HG03520 (cell line): ENCODE measurements at regions not wholly inside any gene's neighbourhood (a gene's known extent, or its start where the extent isn't known, plus 50 kb on each side); places are given as distances from the start of the nearest gene placed in this dataset.

Experiments used
- ATAC-seq: cut with Tn5 transposase; IDR thresholded peaks from one replicate; pipeline ENCODE4 v1.9.1; 2021; ENCODE audit warnings: mild to moderate bottlenecking, moderate library complexity; ENCODE audit not compliant: unreplicated experiment

DNA sequence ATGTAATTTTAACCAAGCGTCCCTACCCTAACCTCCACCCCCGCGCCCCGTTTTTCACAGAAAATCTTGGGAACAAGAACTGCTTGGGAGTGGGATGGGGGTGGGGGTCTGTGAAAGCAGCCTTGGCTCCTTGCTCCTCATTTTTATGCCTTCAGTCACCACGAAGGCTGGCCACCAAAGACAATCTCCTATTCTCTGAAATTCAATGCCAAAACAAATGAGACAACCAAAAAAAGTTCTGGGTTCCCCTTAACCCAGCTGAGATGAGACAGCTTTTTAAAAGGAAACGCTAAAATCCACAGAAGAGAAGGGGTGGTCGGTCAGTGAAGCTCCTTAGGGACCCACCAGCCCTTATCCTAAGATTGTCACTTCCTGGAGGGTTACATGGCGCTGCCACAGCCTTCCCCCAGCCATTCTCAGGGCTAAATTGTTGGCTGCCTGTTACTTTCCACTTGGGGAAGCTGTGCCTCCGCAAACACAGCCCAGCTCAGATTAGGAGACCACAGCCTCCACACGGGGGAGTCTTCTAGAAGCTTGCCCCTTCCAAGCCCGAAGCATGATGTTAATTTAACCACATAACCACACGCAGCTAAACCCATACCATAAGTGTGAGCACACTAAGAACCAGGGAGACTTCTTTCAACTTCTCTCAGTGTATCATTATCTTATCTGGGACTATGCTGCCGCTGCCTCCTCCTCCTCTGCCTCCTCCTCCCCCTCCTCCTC lies 136.3 kb downstream of the FOXD1 start:
- no peak for ATAC-seq

DNA sequence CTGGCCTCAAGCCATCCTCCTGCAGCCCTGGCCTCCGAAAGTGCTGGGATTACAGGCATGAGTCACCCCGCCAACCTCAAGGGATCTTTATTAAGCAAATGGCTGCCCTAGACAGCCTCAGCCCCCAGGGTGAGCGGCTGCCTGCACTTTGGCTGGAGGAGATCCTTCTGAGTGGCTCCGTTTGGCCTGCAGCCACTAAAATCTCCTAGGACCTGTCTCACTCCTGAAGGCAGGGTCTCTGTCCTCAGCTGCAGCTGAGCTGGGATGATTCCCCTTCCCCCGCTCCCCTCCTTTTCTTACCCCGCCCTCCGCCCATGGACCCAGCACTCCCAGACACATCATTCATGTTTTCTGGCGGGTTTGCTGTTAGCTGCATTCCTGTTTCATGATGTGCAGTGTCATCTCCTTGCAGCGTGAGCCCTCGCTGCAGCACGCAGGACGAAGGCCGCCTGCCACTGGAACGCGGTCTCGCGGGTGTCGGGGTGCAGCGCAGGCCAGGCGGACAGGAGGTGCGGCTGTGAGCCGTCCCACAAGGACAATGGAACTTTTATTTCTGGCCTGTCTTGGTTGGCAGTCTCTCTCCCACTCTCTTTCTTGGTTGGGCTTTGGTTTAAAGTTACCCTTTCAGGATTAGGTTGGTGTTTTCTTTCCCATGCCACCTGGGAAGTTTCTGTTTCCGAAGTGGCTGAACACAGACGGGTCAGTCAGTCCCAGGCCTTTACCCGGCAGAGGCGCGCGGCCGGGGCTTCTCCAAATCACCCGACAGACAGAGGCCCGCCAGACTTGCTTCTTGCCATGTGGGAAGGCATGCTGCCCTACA lies 137.1 kb downstream of the FOXD1 start:
- ATAC-seq, result no peak

DNA sequence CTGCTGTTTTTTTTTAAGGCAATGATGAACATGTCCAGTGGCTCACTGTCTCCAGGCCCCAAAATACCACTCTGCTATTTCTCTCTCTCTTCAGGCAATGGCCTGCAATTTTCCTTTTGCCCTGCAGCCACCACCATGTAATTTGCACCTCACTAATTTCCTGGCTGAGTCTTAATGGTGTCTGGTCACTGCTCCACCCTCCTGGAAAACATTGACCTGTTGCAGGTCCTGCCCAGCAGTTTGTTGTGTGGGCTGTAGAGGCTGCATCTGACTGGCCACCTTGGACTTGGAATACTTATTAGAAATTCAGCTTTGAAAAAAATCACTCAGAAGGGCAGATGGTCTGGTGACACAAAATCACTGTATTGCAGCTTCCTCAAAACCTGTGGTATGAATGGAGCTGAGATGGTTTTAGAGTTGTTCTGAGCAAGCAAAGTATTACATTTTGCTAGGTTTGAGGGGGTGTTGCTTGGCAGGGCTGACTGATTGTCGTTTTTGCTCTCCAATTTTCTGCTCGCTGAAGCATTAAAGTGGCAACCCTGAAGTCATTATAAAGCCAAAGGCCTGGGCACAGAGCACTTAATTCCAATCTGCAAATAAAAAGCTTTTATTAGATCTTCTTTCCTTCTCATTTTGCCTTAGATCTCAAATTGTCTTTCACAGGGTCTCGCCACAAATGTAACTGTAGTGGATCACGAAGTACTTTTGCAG lies 134.8 kb downstream of the TMEM174 start:
- ATAC-seq, result no peak

DNA sequence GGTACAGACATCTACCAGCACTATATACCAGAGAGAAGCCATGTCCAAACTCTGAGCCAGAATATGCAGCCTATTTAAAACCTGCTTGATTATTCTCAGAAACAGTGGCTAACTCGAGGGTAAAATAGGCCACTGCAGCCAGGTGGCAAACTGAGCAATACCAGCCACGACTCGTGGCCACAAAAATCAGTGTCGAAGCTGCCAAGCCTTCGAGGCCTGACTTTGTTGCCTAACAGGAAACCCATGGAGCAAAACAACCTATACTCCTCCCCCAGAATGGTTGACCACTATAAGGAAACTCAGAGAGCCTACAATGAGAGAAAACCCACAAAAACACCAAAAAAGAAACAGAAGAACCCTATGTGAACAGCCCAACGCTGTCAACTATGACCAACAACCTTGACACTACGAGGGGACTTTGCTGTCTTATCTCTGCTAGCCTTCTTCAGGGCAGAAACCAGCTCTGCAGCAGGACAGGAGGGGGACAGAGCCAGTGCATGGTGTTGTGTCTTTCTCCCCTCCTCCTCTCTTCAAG lies 133.8 kb downstream of the TMEM174 start:
- ATAC-seq, result no peak

DNA sequence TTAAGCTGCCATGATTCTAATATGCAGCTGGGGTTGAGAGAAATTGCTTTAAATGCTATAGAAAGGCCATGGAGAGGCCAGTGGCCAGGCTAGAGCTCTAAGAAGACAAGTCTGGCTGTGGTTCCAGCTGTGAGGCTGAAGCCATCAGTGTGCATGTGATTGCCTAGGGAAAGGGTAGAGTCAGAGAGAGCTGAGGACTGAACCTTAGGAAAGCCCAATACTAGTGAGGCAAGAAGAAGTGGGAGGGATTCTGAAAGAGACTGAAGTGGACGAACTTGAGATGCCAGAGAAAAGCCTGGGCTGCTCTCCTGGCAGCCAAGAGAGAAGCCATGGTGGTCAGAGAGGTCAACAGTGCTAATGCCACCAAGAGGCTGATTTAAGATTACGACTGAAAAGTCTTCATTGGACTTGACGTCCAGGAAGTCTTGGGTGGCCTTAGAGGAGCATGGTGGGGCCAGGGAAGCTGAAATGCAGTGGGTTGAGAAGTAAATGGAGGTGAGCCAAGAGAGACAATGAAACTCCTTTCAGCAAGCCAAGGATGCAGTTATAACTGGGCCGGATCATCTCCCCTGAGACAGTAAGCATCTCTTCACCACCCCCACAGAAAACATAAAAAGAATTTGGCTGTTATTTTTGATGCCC lies 133.2 kb downstream of the TMEM174 start:
- no peak for ATAC-seq

- no peak for ATAC-seq
Observed at GRCh38 chr5:73305386-73305785, 132.4 kb downstream of the TMEM174 start.

GRCh38 chr5:73304381-73304780 lies 131.4 kb downstream of the TMEM174 start:
- no peak for ATAC-seq

DNA sequence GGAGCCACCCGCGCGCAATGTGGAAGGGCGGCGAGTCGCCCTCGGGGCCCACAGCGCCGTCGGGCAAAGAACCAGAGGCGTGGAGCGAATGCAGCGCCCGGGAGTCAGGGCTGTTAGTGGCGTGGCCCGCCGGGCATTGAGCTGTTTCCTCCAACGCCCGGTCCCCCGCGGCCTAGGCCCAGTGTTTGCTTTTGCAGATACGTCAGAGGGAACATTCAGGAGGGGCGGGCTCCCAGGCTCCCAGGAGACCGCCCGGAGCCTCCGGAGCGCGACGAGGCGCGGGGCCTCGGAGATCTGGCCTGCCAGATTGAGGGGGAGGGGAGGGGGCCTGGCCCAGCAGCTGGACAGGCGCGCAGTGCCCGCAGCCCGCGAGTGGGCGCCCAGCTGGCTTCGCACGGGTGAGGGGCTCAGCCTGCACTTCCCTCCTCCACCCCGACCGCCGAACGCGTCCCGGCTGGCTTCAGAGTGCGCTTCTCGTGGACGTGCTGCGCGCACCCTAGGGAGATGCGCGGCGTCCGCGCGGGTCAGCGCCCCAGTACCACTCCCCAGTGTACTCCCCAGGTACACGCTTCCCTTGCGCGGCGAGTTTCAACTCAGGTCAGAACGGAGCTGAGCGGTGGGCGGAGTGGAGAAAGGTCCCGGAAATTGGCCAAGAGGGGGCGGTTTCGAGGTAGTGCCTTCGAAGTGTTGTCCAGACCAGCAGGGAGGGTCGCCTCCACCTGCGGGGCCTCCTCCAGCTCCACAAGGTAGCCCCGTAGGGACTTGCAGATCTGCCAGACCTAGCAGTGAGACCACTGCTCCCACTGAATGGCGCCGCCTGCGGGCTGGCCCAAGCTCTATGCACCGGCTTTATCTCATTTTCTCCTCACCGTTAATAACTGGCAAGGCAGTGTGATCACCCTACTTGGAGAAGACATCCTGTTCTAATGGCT lies 130.4 kb downstream of the TMEM174 start:
- ATAC-seq, result no peak

GRCh38 chr5:73302797-73303147 lies 129.8 kb downstream of the TMEM174 start:
- ATAC-seq, result no peak

DNA sequence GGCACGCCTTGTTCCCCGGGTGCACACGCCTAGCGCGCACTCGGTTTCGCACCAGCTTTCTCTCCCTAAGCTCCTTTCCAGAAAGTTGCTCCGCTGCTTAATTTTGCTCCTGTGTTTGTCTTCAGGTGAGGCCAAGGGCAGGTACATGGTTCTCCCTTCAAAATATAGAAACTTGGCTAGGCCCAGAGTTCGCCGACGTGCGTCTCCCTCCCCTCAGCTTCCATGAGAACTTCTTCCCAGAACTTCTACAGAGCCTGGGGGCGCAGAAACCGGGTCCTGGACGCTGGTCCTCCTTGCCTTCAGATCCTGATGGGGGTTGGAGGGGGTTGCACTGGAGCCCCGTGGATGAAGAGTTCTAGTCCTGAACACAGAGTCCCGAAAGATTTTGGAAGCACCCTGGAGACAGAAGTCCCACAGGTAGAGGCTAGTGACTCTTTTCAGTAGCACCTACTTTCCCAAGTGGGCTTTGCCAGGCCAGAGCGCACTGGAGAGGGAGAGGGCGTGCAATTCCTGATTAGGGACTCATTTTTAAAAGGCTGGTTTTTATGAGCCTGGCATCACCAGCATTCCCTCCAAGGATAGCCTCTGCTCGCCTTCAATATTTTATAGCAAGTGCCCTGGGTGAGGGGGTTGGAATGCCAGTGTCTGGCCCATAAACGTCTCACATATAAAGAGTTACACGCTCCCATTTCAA lies 128.4 kb downstream of the TMEM174 start:
- ATAC-seq, result no peak

GRCh38 chr5:73300337-73301207 lies 127.6 kb downstream of the TMEM174 start:
- no peak for ATAC-seq

DNA sequence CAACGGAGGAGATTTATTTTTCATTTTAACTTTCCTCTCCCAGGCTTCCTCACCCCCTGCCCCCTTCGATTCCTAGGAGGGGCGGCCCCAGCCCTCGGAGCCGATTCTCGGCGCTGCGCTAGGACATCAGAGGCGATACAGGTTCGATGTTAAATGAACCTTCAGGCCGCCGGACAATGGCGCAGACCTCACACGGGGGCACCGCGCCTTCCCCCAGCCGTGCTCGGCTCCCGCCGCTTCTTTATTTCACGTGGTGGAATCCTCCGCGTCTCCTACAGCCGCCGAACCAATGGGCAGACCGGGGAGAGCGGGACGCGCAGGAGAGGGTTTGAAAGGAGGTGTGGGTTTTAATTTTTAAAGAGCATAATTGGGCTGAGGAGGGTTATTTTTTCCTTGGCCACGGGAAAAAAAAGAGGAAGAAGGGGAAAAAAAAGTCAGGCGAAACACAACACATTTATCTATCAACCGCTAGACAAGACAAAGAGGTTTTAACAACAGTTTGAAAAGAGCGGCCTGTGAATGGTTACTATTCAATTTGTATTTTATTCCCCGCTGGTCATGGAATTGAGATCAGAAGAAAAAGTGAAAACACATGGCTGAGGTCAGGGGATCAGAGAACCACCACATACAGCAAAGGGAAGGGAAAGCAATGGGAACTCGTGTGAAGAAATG lies 126.8 kb downstream of the TMEM174 start:
- ATAC-seq, result no peak

DNA sequence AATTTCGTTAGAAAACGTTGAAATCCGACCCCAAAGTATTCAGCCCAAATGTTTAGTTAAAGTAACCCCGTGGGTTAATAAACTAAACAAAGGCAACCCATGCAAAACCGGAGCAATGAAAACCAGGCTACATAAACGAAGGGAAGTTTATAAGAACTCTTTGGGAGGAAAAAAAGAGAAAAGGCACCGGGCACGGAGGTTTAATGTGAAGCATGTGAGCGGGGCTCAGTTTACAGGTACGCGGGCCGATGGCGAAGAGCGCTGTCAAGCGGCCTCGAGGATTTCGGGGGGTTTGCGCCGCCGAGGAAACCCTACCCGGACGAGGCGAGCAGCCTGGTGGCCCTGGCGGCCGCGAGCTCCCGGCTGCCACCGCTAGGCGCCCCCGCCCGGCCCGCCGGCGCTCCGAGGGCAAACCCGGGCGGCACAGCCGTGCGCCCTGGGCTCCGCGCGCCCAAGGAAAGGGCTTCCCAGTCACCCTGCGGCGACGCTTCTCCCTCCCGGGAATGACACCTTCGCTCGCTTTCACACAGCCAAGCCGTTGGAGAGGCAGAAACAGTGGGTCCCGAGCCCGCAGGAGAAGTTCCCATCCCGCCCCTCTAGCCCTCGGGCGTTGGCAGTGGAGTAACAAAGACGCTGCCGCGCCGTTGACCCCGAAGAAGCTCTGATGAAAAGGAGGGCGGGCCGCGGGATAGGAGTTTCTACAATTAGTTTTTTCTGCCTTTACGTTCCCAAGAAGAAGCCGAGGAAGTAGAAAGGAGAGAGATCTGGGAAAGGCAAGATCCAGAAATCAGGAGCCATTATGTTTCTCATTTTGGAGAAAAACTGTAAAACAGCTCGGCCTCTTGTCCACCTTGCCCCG lies 126.0 kb downstream of the TMEM174 start:
- no peak for ATAC-seq

DNA sequence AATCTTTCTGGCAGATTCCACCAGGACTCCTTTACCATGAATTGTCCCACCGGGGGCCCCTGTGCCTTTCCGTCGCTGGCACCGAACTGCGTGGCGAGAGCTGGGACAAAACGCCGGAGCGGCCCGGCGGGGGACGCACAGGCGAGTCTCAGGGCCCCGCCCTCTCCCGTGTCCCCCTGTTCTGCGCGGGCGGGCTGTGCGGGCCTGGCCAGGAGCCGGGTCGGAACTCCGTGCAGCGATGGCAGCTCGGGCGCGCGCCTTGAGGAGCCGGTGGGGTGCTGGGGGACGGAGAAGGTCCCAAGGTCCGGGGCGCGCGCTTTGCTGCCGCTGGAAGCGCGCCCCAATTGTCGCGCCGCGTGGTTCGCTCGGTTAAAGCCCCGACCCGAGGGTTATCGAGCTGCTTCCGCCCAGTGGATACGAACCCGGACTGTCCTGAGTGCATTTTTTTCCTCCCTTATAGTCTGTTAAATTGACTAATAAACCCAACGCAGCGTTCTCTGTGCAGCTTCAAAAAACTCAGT lies 125.3 kb downstream of the TMEM174 start:
- ATAC-seq, result no peak

- ATAC-seq, result no peak
Observed at GRCh38 chr5:73297430-73297829, 124.4 kb downstream of the TMEM174 start.

DNA sequence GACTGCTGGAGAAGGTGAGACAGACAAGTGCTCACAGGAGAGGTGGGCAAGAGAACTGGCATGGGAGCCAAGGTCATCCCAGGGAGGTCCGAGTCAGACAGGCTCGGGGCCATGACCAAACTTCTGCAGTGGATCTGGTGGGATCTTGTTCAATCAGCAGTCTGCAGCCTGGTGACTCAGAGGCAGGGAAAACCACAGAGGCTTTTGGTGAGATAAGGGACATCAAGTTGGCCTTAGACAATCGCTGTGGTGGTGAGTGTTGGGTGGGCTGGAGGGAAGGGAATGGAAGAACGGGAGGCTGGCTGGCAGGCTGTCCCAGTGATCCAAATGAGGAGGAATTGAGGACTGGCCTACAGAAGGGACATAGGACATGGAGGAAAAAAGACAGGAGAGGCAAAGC lies 123.8 kb downstream of the TMEM174 start:
- no peak for ATAC-seq

GRCh38 chr5:73295921-73296320 lies 122.9 kb downstream of the TMEM174 start:
- ATAC-seq, result no peak
